HCT116 (cell line): ENCODE measurements at regions not wholly inside any gene's neighbourhood (a gene's known extent, or its start where the extent isn't known, plus 50 kb on each side); places are given as distances from the start of the nearest gene placed in this dataset.

Experiments
- ATAC-seq: fragments of 200-7000 bp; cut with Tn5 transposase; 2 replicates; pipeline ENCODE4 v1.9.1; 2020; ENCODE audit warnings: mild to moderate bottlenecking, moderate library complexity
- BruUV-seq: library from RNA; stranded (reverse); fragments of 400-500 nt; replicated peaks from 2 replicates; lab custom pipeline; 2021; lab: Mats Ljungman, UMichigan
- CTCF ChIA-PET: fragments of 300-600 bp; sonication (Branson Sonifier 250); formaldehyde crosslinking; loops from one replicate; lab custom pipeline; 2021; ENCODE audit warnings: antibody characterized with exemption; lab: Charles Lee
- POLR2A ChIA-PET: fragments of 300-600, 350-600 bp; sonication (Branson Sonifier 250); formaldehyde crosslinking; loops from one replicate; lab custom pipeline; 2021; ENCODE audit warnings: antibody characterized with exemption; lab: Charles Lee
- RAD21 ChIA-PET, 2 experiments: fragments of 300-600 bp; sonication (Branson Sonifier 250); formaldehyde crosslinking; loops; one replicate each; lab custom pipeline; 2023; ENCODE audit warnings: low total read pairs in 2 of 2; ENCODE audit not compliant: uncharacterized antibody in 2 of 2, unreplicated experiment in 2 of 2, low non-redundant PET in 1 of 2; lab: Charles Lee
- DNase-seq: peaks from one replicate; pipeline ENCODE4 v3.0.0-alpha.2; 2010; ENCODE audit warnings: low read depth, low spot score
- H2AFZ ChIP-seq: fragments of 200-600 bp; shearing (Covaris generic), sonication (generic); 2 replicates; pipeline ENCODE4 v1.6.1; 2017; ENCODE audit warnings: low read depth, mixed run types, mixed read lengths, antibody characterized with exemption, low read length; ENCODE audit not compliant: poor library complexity, severe bottlenecking
- H3K27ac ChIP-seq: 2 replicates; pipeline ENCODE4 v1.5.1; 2012; ENCODE audit warnings: low read depth, low read length
- H3K27me3 ChIP-seq: fragments of 200-600 bp; sonication (generic); 2 replicates; pipeline ENCODE4 v1.6.1; 2016; ENCODE audit warnings: mixed run types, low read length, mixed read lengths; ENCODE audit not compliant: insufficient read depth
- H3K36me3 ChIP-seq, 2 experiments: fragments of 200-500 bp in 1 of 2; fragments of 200-600 bp in 1 of 2; sonication (Bioruptor generic) in 1 of 2; sonication (generic) in 1 of 2; 2 replicates each; pipeline versions ENCODE4 v1.5.1 to v1.6.1; 2014 to 2016; ENCODE audit warnings: low read length in 2 of 2, inconsistent platforms in 1 of 2, mixed read lengths in 1 of 2, mixed run types in 1 of 2; ENCODE audit not compliant: insufficient read depth in 2 of 2, control insufficient read depth in 1 of 2
- H3K4me1 ChIP-seq, 2 experiments: fragments of 200-600 bp in 1 of 2; sonication (generic) in 1 of 2; 2 replicates each; pipeline versions ENCODE4 v1.5.1 to v1.6.1; 2012 to 2017; ENCODE audit warnings: low read length in 2 of 2, inconsistent platforms in 1 of 2, mild to moderate bottlenecking in 1 of 2, mixed read lengths in 1 of 2, mixed run types in 1 of 2, moderate library complexity in 1 of 2; ENCODE audit not compliant: insufficient read depth in 2 of 2, control insufficient read depth in 1 of 2
- H3K4me2 ChIP-seq: fragments of 200-600 bp; sonication (generic); 2 replicates; pipeline ENCODE4 v1.6.1; 2017; ENCODE audit warnings: mixed run types, low read length, mixed read lengths
- H3K4me3 ChIP-seq, 2 experiments: fragments of 200-600 bp in 1 of 2; sonication (generic) in 1 of 2; replicated peaks in 1 of 2; 2 replicates each; pipeline ENCODE4 v1.5.1; 2011 to 2016; ENCODE audit warnings: low read length in 2 of 2, control low read depth in 1 of 2, low read depth in 1 of 2, mild to moderate bottlenecking in 1 of 2, mixed read lengths in 1 of 2, mixed run types in 1 of 2
- H3K79me2 ChIP-seq: fragments of 200-600 bp; sonication (generic); 2 replicates; pipeline ENCODE4 v1.6.1; 2017; ENCODE audit warnings: mild to moderate bottlenecking, mixed run types, low read length, moderate library complexity, mixed read lengths; ENCODE audit not compliant: insufficient read depth
- H3K9ac ChIP-seq: fragments of 200-600 bp; sonication (generic); 2 replicates; pipeline ENCODE4 v1.6.1; 2016; ENCODE audit warnings: low read length, mixed read lengths
- H3K9me2 ChIP-seq: fragments of 200-600 bp; sonication (generic), shearing (Covaris generic); 2 replicates; pipeline ENCODE4 v1.6.1; 2017; ENCODE audit warnings: mixed run types, mild to moderate bottlenecking, moderate library complexity; ENCODE audit not compliant: insufficient read depth
- H3K9me3 ChIP-seq, 2 experiments: fragments of 200-500 bp in 1 of 2; fragments of 200-600 bp in 1 of 2; sonication (Bioruptor generic) in 1 of 2; sonication (generic) in 1 of 2; 2 replicates each; pipeline ENCODE4 v1.6.1; 2014 to 2017; ENCODE audit warnings: low read length in 2 of 2, mixed read lengths in 2 of 2, inconsistent platforms in 1 of 2, low read depth in 1 of 2, mild to moderate bottlenecking in 1 of 2, mixed run types in 1 of 2, moderate library complexity in 1 of 2; ENCODE audit not compliant: control insufficient read depth in 1 of 2, insufficient read depth in 1 of 2
- H4K20me1 ChIP-seq: fragments of 200-600 bp; sonication (generic), shearing (Covaris generic); 2 replicates; pipeline ENCODE4 v1.6.1; 2017; ENCODE audit warnings: mixed run types, mild to moderate bottlenecking, moderate library complexity; ENCODE audit not compliant: insufficient read depth
- CBX3 ChIP-seq: IDR thresholded peaks from 2 replicates; pipeline ENCODE4 v1.6.1; 2012; ENCODE audit warnings: low read depth
- CEBPB ChIP-seq: IDR thresholded peaks from 2 replicates; pipeline ENCODE4 v1.6.1; 2012; ENCODE audit warnings: low read depth
- EGR1 ChIP-seq: IDR thresholded peaks from 2 replicates; pipeline ENCODE4 v1.6.1; 2012; ENCODE audit warnings: low read depth
- ELF1 ChIP-seq: IDR thresholded peaks from 2 replicates; pipeline ENCODE4 v1.6.1; 2012; ENCODE audit warnings: low read depth, borderline replicate concordance
- EZH2 ChIP-seq: fragments of 200-600 bp; sonication (generic); IDR thresholded peaks from 2 replicates; pipeline ENCODE4 v1.6.1; 2017; ENCODE audit warnings: antibody characterized with exemption, mixed run types
- EZH2phosphoT487 ChIP-seq: fragments of 200-600 bp; IDR thresholded peaks from 2 replicates; pipeline ENCODE4 v1.6.1; 2018; ENCODE audit warnings: antibody characterized with exemption, borderline replicate concordance
- FOSL1 ChIP-seq: IDR thresholded peaks from 2 replicates; pipeline ENCODE4 v1.6.1; 2012; ENCODE audit warnings: low read depth
- POLR2AphosphoS5 ChIP-seq: IDR thresholded peaks from 2 replicates; pipeline ENCODE4 v1.6.1; 2011; ENCODE audit warnings: mild to moderate bottlenecking, low read depth, low read length, moderate library complexity
- TCF7L2 ChIP-seq: IDR thresholded peaks from 2 replicates; pipeline ENCODE4 v1.7.0; 2011; ENCODE audit warnings: borderline replicate concordance, inconsistent platforms; ENCODE audit not compliant: insufficient read depth, insufficient read length; ENCODE audit errors: extremely low read depth
- YY1 ChIP-seq: IDR thresholded peaks from 2 replicates; pipeline ENCODE4 v1.6.1; 2011; ENCODE audit warnings: low read length, low read depth, moderate library complexity, mild to moderate bottlenecking; ENCODE audit not compliant: insufficient replicate concordance; ENCODE audit errors: extremely low read depth
- ZFX ChIP-seq: fragments of 450-650 bp; IDR thresholded peaks from 2 replicates; pipeline ENCODE4 v1.6.1; 2017
- intact Hi-C: fragments of 100-400 bp; cut with micrococcal nuclease; formaldehyde crosslinking; loops from 2 replicates; pipeline ENCODE4 v1.10.0; 2022
- TF ChIP-seq, protein P1 (sequence below), 3 experiments: fragments of 200-600 bp in 1 of 3; sonication (generic) in 1 of 3; IDR thresholded peaks in 2 of 3; conservative IDR thresholded peaks in 1 of 3; 2 replicates each; pipeline ENCODE4 v1.5.1; 2012 to 2017; ENCODE audit warnings: low read depth in 2 of 3, low read length in 2 of 3, antibody characterized with exemption in 1 of 3, borderline replicate concordance in 1 of 3, control low read depth in 1 of 3, mild to moderate bottlenecking in 1 of 3, mixed read lengths in 1 of 3, mixed run types in 1 of 3, moderate library complexity in 1 of 3; ENCODE audit not compliant: insufficient read depth in 1 of 3
- TF ChIP-seq, protein P2 (sequence below): IDR thresholded peaks from 2 replicates; pipeline ENCODE4 v1.6.1; 2011; ENCODE audit warnings: mild to moderate bottlenecking, low read length, moderate library complexity; ENCODE audit not compliant: insufficient replicate concordance; ENCODE audit errors: extremely low read depth

DNA sequence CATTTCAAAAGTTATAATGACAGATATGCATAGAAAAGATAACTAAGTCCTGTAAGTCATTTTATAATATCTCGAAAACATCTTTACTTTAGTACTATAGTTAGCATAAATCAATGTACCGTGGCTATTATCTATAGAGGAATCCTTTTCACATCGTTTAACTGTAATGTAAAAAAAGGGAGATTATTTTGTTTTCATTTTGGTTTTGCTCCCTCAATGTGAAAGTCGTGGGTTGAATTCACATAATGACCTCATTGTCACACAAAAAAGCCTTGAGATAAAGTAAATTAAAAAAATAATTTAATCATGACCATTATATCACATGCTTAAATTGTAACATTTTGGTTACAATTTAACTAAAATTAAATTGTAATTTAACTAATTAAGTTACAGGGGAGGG, 560.5 kb upstream of the POT1 start (continued):
- TF ChIP-seq POLR2AphosphoS5 (no peak), FOSL1 (no peak), TCF7L2 (no peak), EZH2phosphoT487 (no peak), YY1 (no peak), EGR1 (no peak)

DNA sequence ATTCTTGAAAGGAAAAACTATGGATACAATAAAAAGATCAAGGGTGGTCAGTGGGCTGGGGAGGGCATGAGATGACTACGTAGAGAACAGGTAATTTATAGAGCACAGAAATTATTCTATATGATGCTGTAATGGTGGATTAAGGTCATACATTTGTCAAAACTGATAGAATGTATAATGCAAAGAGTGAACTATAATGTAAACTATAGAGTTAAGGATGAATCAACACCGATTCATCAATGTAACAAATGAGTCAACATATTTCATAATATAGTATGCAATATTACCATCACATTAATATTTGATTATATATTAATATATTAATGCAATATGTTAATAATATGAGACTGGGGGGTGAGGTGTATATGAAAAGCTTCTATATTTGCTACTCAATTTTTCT, 555.6 kb upstream of the POT1 start:
- H3K9ac ChIP-seq: no peak overlapping the region
- no TSS peak for BruUV-seq
- CTCF ChIA-PET: no interaction called here

DNA sequence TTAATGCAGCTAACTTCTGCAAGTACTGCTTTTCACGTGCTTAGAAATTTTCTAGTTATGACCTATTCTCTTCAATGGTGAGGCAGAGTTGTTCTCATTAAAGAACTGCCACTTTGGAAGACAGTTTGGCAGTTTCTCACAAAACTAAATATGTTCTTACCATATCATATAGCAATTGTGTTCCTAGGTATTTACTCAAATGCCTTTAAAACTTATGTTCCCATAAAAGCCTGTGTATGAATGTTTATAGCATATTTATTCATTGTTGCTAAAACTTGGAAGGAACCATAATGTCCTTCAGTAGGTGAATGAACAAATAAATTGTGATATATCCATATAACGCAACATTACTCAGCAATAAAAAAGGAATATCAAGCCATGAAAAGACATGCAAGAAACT, 555.1 kb upstream of the POT1 start:
- Histone ChIP-seq H3K4me3 (no peak overlapping the region), H3K36me3 (no peaks in the 10 kb centered on the region), H2AFZ (no peak overlapping the region), H4K20me1 (no peaks in the 10 kb centered on the region), H3K27ac (no peak overlapping the region), H3K4me2 (no peak overlapping the region), H3K9ac (no peak overlapping the region), H3K9me2 (no peaks in the 10 kb centered on the region), H3K9me3 (no peaks in the 10 kb centered on the region), H3K27me3 (no peaks in the 10 kb centered on the region), H3K79me2 (no peaks in the 10 kb centered on the region), H3K4me1 (no peaks in the 10 kb centered on the region)
- ATAC-seq (no peak), DNase-seq (no peak)
- ChIA-PET POLR2A (no interaction called here), RAD21 (no interaction called here), CTCF (no interaction called here)
- intact Hi-C loops: no loop called here
- TF ChIP-seq, protein P1, sequence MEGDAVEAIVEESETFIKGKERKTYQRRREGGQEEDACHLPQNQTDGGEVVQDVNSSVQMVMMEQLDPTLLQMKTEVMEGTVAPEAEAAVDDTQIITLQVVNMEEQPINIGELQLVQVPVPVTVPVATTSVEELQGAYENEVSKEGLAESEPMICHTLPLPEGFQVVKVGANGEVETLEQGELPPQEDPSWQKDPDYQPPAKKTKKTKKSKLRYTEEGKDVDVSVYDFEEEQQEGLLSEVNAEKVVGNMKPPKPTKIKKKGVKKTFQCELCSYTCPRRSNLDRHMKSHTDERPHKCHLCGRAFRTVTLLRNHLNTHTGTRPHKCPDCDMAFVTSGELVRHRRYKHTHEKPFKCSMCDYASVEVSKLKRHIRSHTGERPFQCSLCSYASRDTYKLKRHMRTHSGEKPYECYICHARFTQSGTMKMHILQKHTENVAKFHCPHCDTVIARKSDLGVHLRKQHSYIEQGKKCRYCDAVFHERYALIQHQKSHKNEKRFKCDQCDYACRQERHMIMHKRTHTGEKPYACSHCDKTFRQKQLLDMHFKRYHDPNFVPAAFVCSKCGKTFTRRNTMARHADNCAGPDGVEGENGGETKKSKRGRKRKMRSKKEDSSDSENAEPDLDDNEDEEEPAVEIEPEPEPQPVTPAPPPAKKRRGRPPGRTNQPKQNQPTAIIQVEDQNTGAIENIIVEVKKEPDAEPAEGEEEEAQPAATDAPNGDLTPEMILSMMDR (IDR thresholded peaks at IDR 0.05 in 2 of 3, conservative IDR thresholded peaks at IDR 0.05 in 1 of 3; ENCODE audit: borderline replicate concordance in 1 of 3, insufficient read depth in 1 of 3, low read depth in 2 of 3, low read length in 2 of 3): no peak
- TF ChIP-seq ZFX (no peak), CEBPB (no peak), YY1 (no peak), CBX3 (no peak)
- TF ChIP-seq, protein P2, sequence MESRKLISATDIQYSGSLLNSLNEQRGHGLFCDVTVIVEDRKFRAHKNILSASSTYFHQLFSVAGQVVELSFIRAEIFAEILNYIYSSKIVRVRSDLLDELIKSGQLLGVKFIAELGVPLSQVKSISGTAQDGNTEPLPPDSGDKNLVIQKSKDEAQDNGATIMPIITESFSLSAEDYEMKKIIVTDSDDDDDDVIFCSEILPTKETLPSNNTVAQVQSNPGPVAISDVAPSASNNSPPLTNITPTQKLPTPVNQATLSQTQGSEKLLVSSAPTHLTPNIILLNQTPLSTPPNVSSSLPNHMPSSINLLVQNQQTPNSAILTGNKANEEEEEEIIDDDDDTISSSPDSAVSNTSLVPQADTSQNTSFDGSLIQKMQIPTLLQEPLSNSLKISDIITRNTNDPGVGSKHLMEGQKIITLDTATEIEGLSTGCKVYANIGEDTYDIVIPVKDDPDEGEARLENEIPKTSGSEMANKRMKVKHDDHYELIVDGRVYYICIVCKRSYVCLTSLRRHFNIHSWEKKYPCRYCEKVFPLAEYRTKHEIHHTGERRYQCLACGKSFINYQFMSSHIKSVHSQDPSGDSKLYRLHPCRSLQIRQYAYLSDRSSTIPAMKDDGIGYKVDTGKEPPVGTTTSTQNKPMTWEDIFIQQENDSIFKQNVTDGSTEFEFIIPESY: no peak
- BruUV-seq: no TSS peak

More for the DNA sequence above, 555.6 kb upstream of the POT1 start:
- TF ChIP-seq EZH2: no peak
- TF ChIP-seq EZH2phosphoT487: no peak
- TF ChIP-seq YY1: no peak
- TF ChIP-seq CEBPB: no peak
- TF ChIP-seq CBX3: no peak
- no peak for TF ChIP-seq ELF1
- Histone ChIP-seq H2AFZ (no peak overlapping the region), H3K9me3 (no peaks in the 10 kb centered on the region), H3K27me3 (no peaks in the 10 kb centered on the region), H3K4me2 (no peak overlapping the region), H3K36me3 (no peaks in the 10 kb centered on the region), H3K79me2 (no peaks in the 10 kb centered on the region), H4K20me1 (no peaks in the 10 kb centered on the region), H3K27ac (no peak overlapping the region), H3K4me3 (no peak overlapping the region), H3K4me1 (no peaks in the 10 kb centered on the region), H3K9me2 (no peaks in the 10 kb centered on the region)
- DNase-seq: no peak
- ChIA-PET POLR2A (no interaction called here), RAD21 (no interaction called here)
- intact Hi-C loops: no loop called here
- no peak for ATAC-seq
